DLD1 (cell line): ENCODE measurements at regions not wholly inside any gene's neighbourhood (a gene's known extent, or its start where the extent isn't known, plus 50 kb on each side); places are given as distances from the start of the nearest gene placed in this dataset.
"Not testable (repeated sequence)": the region's sequence is repeated elsewhere in the genome, so short reads cannot be mapped to it uniquely, and the experiment has no call there.

Experiments used
- in situ Hi-C: cut with HindIII; loops from 2 replicates; pipeline ENCODE4 v1.10.0; 2017; ENCODE audit warnings: low sequenced_read_pairs

- in situ Hi-C loops = no loop called here
These were observed 127.2 kb upstream of the SLIT2 start for GRCh38 chr4:20124317-20125026.

- in situ Hi-C loops = no loop called here
These were observed 129.3 kb upstream of the SLIT2 start for GRCh38 chr4:20122198-20122988.

GRCh38 chr4:20119141-20119540 is 132.6 kb upstream of the SLIT2 start:
- in situ Hi-C loops = no loop called here

- in situ Hi-C loops = no loop called here
These were observed 142.3 kb upstream of the SLIT2 start for GRCh38 chr4:20109391-20109790.

- in situ Hi-C loops = no loop called here
These were observed 144.8 kb upstream of the SLIT2 start for GRCh38 chr4:20106921-20107320.

- in situ Hi-C loops = no loop called here
These were observed 149.9 kb upstream of the SLIT2 start for GRCh38 chr4:20101831-20102230.

- in situ Hi-C loops = no loop called here
These were observed 154.8 kb upstream of the SLIT2 start for GRCh38 chr4:20096911-20097310.

- in situ Hi-C loops = no loop called here
These were observed 155.7 kb upstream of the SLIT2 start for GRCh38 chr4:20095805-20096541.

- in situ Hi-C loops = no loop called here
These were observed 159.9 kb upstream of the SLIT2 start for GRCh38 chr4:20091781-20092180.

GRCh38 chr4:20087522-20087911 is 164.2 kb upstream of the SLIT2 start:
- in situ Hi-C loops = no loop called here

- in situ Hi-C loops = no loop called here
These were observed 164.7 kb upstream of the SLIT2 start for GRCh38 chr4:20086799-20087521.

- in situ Hi-C loops = no loop called here
These were observed 165.5 kb upstream of the SLIT2 start for GRCh38 chr4:20086067-20086798.

GRCh38 chr4:20085653-20086052 is 166.1 kb upstream of the SLIT2 start:
- in situ Hi-C loops = no loop called here

GRCh38 chr4:20085156-20085555 is 166.5 kb upstream of the SLIT2 start:
- in situ Hi-C loops = no loop called here

- in situ Hi-C loops = no loop called here
These were observed 167.2 kb upstream of the SLIT2 start for GRCh38 chr4:20084488-20084887.

GRCh38 chr4:20078644-20079043 is 173.1 kb upstream of the SLIT2 start:
- in situ Hi-C loops = no loop called here

- in situ Hi-C loops = no loop called here
These were observed 176.3 kb upstream of the SLIT2 start for GRCh38 chr4:20075248-20075871.

- in situ Hi-C loops = no loop called here
These were observed 177.3 kb upstream of the SLIT2 start for GRCh38 chr4:20074450-20074849.

GRCh38 chr4:20065952-20066351 is 185.8 kb upstream of the SLIT2 start:
- in situ Hi-C loops = no loop called here

GRCh38 chr4:20062857-20063256 is 188.8 kb upstream of the SLIT2 start:
- in situ Hi-C loops = not testable (repeated sequence)
